Mesendoderm (in vitro differentiated cells): ENCODE measurements at regions not wholly inside any gene's neighbourhood (a gene's known extent, or its start where the extent isn't known, plus 50 kb on each side); places are given as distances from the start of the nearest gene placed in this dataset.

Source experiments
- DNase-seq: peaks from one replicate; pipeline ENCODE4 v3.0.0; 2013
- H2AK5ac ChIP-seq: 2 replicates; pipeline ENCODE4 v1.6.1; 2013; ENCODE audit warnings: low read length, inconsistent platforms
- H2BK120ac ChIP-seq: 2 replicates; pipeline ENCODE4 v1.6.1; 2013; ENCODE audit warnings: low read depth, mild to moderate bottlenecking, low read length, moderate library complexity, mixed read lengths
- H2BK15ac ChIP-seq: replicated peaks from 2 replicates; pipeline ENCODE4 v1.6.1; 2013; ENCODE audit warnings: low read depth, mild to moderate bottlenecking, moderate library complexity
- H2BK5ac ChIP-seq: 2 replicates; pipeline ENCODE4 v1.6.1; 2013; ENCODE audit warnings: low read length, inconsistent platforms
- H3K18ac ChIP-seq: 2 replicates; pipeline ENCODE4 v1.6.1; 2013; ENCODE audit warnings: mild to moderate bottlenecking, low read length, mixed read lengths
- H3K23ac ChIP-seq: one replicate; pipeline ENCODE4 v1.6.1; 2013; ENCODE audit warnings: low read length
- H3K27ac ChIP-seq: 2 replicates; pipeline ENCODE4 v1.5.1; 2013; ENCODE audit warnings: low read depth, mild to moderate bottlenecking, inconsistent platforms, low read length, moderate library complexity
- H3K27me3 ChIP-seq: 2 replicates; pipeline ENCODE4 v1.6.1; 2013; ENCODE audit warnings: low read length, control low read depth, mild to moderate bottlenecking, inconsistent platforms; ENCODE audit not compliant: insufficient read depth, poor library complexity
- H3K36me3 ChIP-seq: 2 replicates; pipeline ENCODE4 v1.6.1; 2013; ENCODE audit warnings: low read length, inconsistent platforms; ENCODE audit not compliant: control insufficient read depth, insufficient read depth
- H3K4ac ChIP-seq: one replicate; pipeline ENCODE4 v1.6.1; 2013; ENCODE audit warnings: low read depth, mild to moderate bottlenecking, low read length, moderate library complexity
- H3K4me1 ChIP-seq: 2 replicates; pipeline ENCODE4 v1.6.1; 2013; ENCODE audit warnings: low read depth, low read length, inconsistent platforms; ENCODE audit not compliant: control insufficient read depth
- H3K4me2 ChIP-seq: 2 replicates; pipeline ENCODE4 v1.6.1; 2013; ENCODE audit warnings: low read length
- H3K4me3 ChIP-seq: 2 replicates; pipeline ENCODE4 v1.5.1; 2013; ENCODE audit warnings: mild to moderate bottlenecking, low read length
- H3K56ac ChIP-seq: one replicate; pipeline ENCODE4 v1.6.1; 2013; ENCODE audit warnings: low read length
- H3K79me1 ChIP-seq: 2 replicates; pipeline ENCODE4 v1.6.1; 2013; ENCODE audit warnings: low read length, inconsistent platforms
- H3K79me2 ChIP-seq: 2 replicates; pipeline ENCODE4 v1.6.1; 2013; ENCODE audit warnings: mild to moderate bottlenecking, low read length; ENCODE audit not compliant: control insufficient read depth, insufficient read depth
- H3K9ac ChIP-seq: 2 replicates; pipeline ENCODE4 v1.6.1; 2013; ENCODE audit warnings: low read length, inconsistent platforms
- H4K5ac ChIP-seq: one replicate; pipeline ENCODE4 v1.6.1; 2013; ENCODE audit warnings: low read length
- H4K8ac ChIP-seq: one replicate; pipeline ENCODE4 v1.6.1; 2013; ENCODE audit warnings: low read depth, mild to moderate bottlenecking, control low read depth, low read length, moderate library complexity
- WGBS: extraction: QIAGEN DNeasy Blood & Tissue Kit; methylation state at CpG from one replicate; pipeline ENCODE4 v1.1.7; 2013; ENCODE audit warnings: low lambda C conversion rate, missing lambda C conversion rate; ENCODE audit not compliant: insufficient coverage; ENCODE audit errors: extremely low coverage; 5-methylcytosine and 5-hydroxymethylcytosine counted together

- Histone ChIP-seq H2BK5ac (no peak overlapping the region), H3K36me3 (no peaks in the 10 kb centered on the region), H3K27ac (no peak overlapping the region), H3K79me2 (no peaks in the 10 kb centered on the region), H3K4me1 (no peaks in the 10 kb centered on the region), H4K5ac (no peak overlapping the region), H3K23ac (no peak overlapping the region), H3K4me2 (no peak overlapping the region), H2BK120ac (no peak overlapping the region), H3K4ac (peak overlapping the region; percentile 36), H3K79me1 (no peaks in the 10 kb centered on the region), H2AK5ac (no peak overlapping the region), H3K27me3 (no peaks in the 10 kb centered on the region), H4K8ac (no peak overlapping the region), H3K18ac (no peak overlapping the region), H3K9ac (no peak overlapping the region), H3K4me3 (no peak overlapping the region), H2BK15ac (no peak overlapping the region), H3K56ac (no peak overlapping the region)
- WGBS = no CpG with 5 or more reads among the region's 7 CpGs
- peak; percentile 4 for DNase-seq
These were observed 302.0 kb downstream of the ZBBX start for GRCh38 chr3:167078070-167078622.

GRCh38 chr3:167067787-167068161 is 312.3 kb downstream of the ZBBX start:
- no peaks in the 10 kb centered on the region for H3K79me2 ChIP-seq
- H3K36me3 ChIP-seq = no peaks in the 10 kb centered on the region
- no peak overlapping the region for H2BK120ac ChIP-seq
- H2AK5ac ChIP-seq = no peak overlapping the region
- H3K4me3 ChIP-seq = no peak overlapping the region
- no CpG with 5 or more reads among the region's 3 CpGs for WGBS
- H3K18ac ChIP-seq = no peak overlapping the region
- H4K8ac ChIP-seq = no peak overlapping the region
- no peaks in the 10 kb centered on the region for H3K4me1 ChIP-seq
- no peak overlapping the region for H3K9ac ChIP-seq
- H3K27me3 ChIP-seq = no peaks in the 10 kb centered on the region
- H3K27ac ChIP-seq = no peak overlapping the region
- DNase-seq = no peak
- no peak overlapping the region for H3K4ac ChIP-seq
- H3K56ac ChIP-seq = no peak overlapping the region
- no peaks in the 10 kb centered on the region for H3K79me1 ChIP-seq
- H3K23ac ChIP-seq = no peak overlapping the region
- no peak overlapping the region for H2BK5ac ChIP-seq
- no peak overlapping the region for H2BK15ac ChIP-seq
- H3K4me2 ChIP-seq = no peak overlapping the region
- H4K5ac ChIP-seq = no peak overlapping the region

- H4K8ac ChIP-seq = no peak overlapping the region
- no peaks in the 10 kb centered on the region for H3K4me1 ChIP-seq
- no peak overlapping the region for H3K4me2 ChIP-seq
- no peaks in the 10 kb centered on the region for H3K36me3 ChIP-seq
- H4K5ac ChIP-seq = no peak overlapping the region
- no peak overlapping the region for H3K56ac ChIP-seq
- no peaks in the 10 kb centered on the region for H3K27me3 ChIP-seq
- H2BK120ac ChIP-seq = no peak overlapping the region
- no peak for DNase-seq
- no peak overlapping the region for H2BK15ac ChIP-seq
- H3K79me2 ChIP-seq = no peaks in the 10 kb centered on the region
- H3K18ac ChIP-seq = no peak overlapping the region
- H2BK5ac ChIP-seq = no peak overlapping the region
- no peak overlapping the region for H3K23ac ChIP-seq
- no peak overlapping the region for H3K4me3 ChIP-seq
- H3K27ac ChIP-seq = no peak overlapping the region
- H2AK5ac ChIP-seq = no peak overlapping the region
- no CpG with 5 or more reads among the region's 5 CpGs for WGBS
- H3K9ac ChIP-seq = no peak overlapping the region
- no peaks in the 10 kb centered on the region for H3K79me1 ChIP-seq
- no peak overlapping the region for H3K4ac ChIP-seq
These were observed 312.9 kb downstream of the ZBBX start for GRCh38 chr3:167066977-167067786.

- Histone ChIP-seq H3K9ac (no peak overlapping the region), H3K23ac (no peak overlapping the region), H2BK15ac (no peak overlapping the region), H4K8ac (no peak overlapping the region), H3K18ac (no peak overlapping the region), H2AK5ac (no peak overlapping the region), H3K56ac (no peak overlapping the region), H3K4me1 (no peaks in the 10 kb centered on the region), H3K36me3 (no peaks in the 10 kb centered on the region), H3K4ac (no peak overlapping the region), H3K79me2 (no peaks in the 10 kb centered on the region), H3K27me3 (no peaks in the 10 kb centered on the region), H2BK5ac (no peak overlapping the region), H4K5ac (no peak overlapping the region), H2BK120ac (no peak overlapping the region), H3K4me3 (no peak overlapping the region), H3K79me1 (no peaks in the 10 kb centered on the region), H3K4me2 (no peak overlapping the region), H3K27ac (no peak overlapping the region)
- DNase-seq = no peak
- no CpG with 5 or more reads among the region's 1 CpG for WGBS
These were observed 322.5 kb downstream of the ZBBX start for GRCh38 chr3:167057581-167057980.

- H2AK5ac ChIP-seq = no peak overlapping the region
- H3K56ac ChIP-seq = no peak overlapping the region
- no peak overlapping the region for H2BK15ac ChIP-seq
- H2BK120ac ChIP-seq = no peak overlapping the region
- H3K79me2 ChIP-seq = no peaks in the 10 kb centered on the region
- H3K4ac ChIP-seq = no peak overlapping the region
- H3K4me1 ChIP-seq = no peaks in the 10 kb centered on the region
- H3K27ac ChIP-seq = no peak overlapping the region
- no peak overlapping the region for H3K9ac ChIP-seq
- no CpG with 5 or more reads among the region's 2 CpGs for WGBS
- no peak overlapping the region for H3K4me3 ChIP-seq
- no peak overlapping the region for H4K5ac ChIP-seq
- DNase-seq = no peak
- no peaks in the 10 kb centered on the region for H3K79me1 ChIP-seq
- H3K18ac ChIP-seq = no peak overlapping the region
- H3K36me3 ChIP-seq = no peaks in the 10 kb centered on the region
- H3K27me3 ChIP-seq = no peaks in the 10 kb centered on the region
- no peak overlapping the region for H3K23ac ChIP-seq
- no peak overlapping the region for H3K4me2 ChIP-seq
- no peak overlapping the region for H4K8ac ChIP-seq
- no peak overlapping the region for H2BK5ac ChIP-seq
These were observed 325.2 kb downstream of the ZBBX start for GRCh38 chr3:167054926-167055325.

GRCh38 chr3:167051421-167051820 is 328.7 kb downstream of the ZBBX start:
- Histone ChIP-seq H3K9ac (no peak overlapping the region), H3K18ac (no peak overlapping the region), H4K8ac (no peak overlapping the region), H3K56ac (no peak overlapping the region), H3K4me1 (no peaks in the 10 kb centered on the region), H2AK5ac (no peak overlapping the region), H2BK5ac (no peak overlapping the region), H3K79me2 (no peaks in the 10 kb centered on the region), H3K4ac (no peak overlapping the region), H2BK15ac (no peak overlapping the region), H4K5ac (no peak overlapping the region), H3K27me3 (no peaks in the 10 kb centered on the region), H3K4me3 (no peak overlapping the region), H3K23ac (no peak overlapping the region), H3K27ac (no peak overlapping the region), H2BK120ac (no peak overlapping the region), H3K79me1 (no peaks in the 10 kb centered on the region), H3K36me3 (no peaks in the 10 kb centered on the region), H3K4me2 (no peak overlapping the region)
- peak; percentile 88 for DNase-seq
- no CpG with 5 or more reads among the region's 4 CpGs for WGBS
